ENCODE measurements at regions not wholly inside any gene's neighbourhood (a gene's known extent, or its start where the extent isn't known, plus 50 kb on each side); places are given as distances from the start of the nearest gene placed in this dataset.

- TF ChIP-seq POLR2A (IDR thresholded peaks at IDR 0.05), result no peak
- TF ChIP-seq CTCF (IDR thresholded peaks at IDR 0.05), result no peak
Measured at GRCh38 chr10:131512852-131513251, 201.3 kb upstream of the TCERG1L start.

Data from Peyer's patch (tissue), 4 donors.